H1 (cell line): ENCODE measurements at regions not wholly inside any gene's neighbourhood (a gene's known extent, or its start where the extent isn't known, plus 50 kb on each side); places are given as distances from the start of the nearest gene placed in this dataset.

Experiments
- CTCF ChIA-PET: fragments of 300-600 bp; sonication (Branson Sonifier 250); formaldehyde crosslinking; loops from one replicate; lab custom pipeline; 2021; ENCODE audit not compliant: partially characterized antibody; lab: Charles Lee
- POLR2A ChIA-PET: fragments of 300-600 bp; sonication (Branson Sonifier 250); formaldehyde crosslinking; loops from one replicate; lab custom pipeline; 2021; ENCODE audit warnings: inconsistent platforms; ENCODE audit not compliant: partially characterized antibody; lab: Charles Lee
- DNase-seq, 2 experiments: peaks; one replicate each; pipeline versions ENCODE4 v3.0.0 to v3.0.0-alpha.2; 2010 to 2022; ENCODE audit warnings: low spot score in 2 of 2, low read depth in 1 of 2, mixed read lengths in 1 of 2
- FAIRE-seq: peaks from 2 replicates; lab custom pipeline; 2011; peaks lifted over from hg19 to GRCh38; lab: Jason Lieb, UNC
- H2AFZ ChIP-seq: 2 replicates; pipeline ENCODE4 v1.8.1; 2012; ENCODE audit warnings: low read length, inconsistent platforms
- H2AK5ac ChIP-seq: 2 replicates; pipeline ENCODE4 v1.6.1; 2013; ENCODE audit warnings: low read depth, low read length
- H2BK120ac ChIP-seq: replicated peaks from 2 replicates; pipeline ENCODE3; 2013; ENCODE audit warnings: low read depth, low read length, inconsistent platforms
- H2BK12ac ChIP-seq: 2 replicates; pipeline ENCODE4 v1.6.1; 2013; ENCODE audit warnings: low read depth, low read length
- H2BK15ac ChIP-seq: 2 replicates; pipeline ENCODE4 v1.6.1; 2013; ENCODE audit warnings: low read length
- H2BK20ac ChIP-seq: 2 replicates; pipeline ENCODE4 v1.6.1; 2013; ENCODE audit warnings: low read length
- H2BK5ac ChIP-seq: 2 replicates; pipeline ENCODE4 v1.6.1; 2013; ENCODE audit warnings: low read depth, low read length
- H3K14ac ChIP-seq: 2 replicates; pipeline ENCODE4 v1.6.1; 2013; ENCODE audit warnings: inconsistent platforms; ENCODE audit not compliant: insufficient read length
- H3K18ac ChIP-seq: 2 replicates; pipeline ENCODE4 v1.6.1; 2013; ENCODE audit warnings: low read length; ENCODE audit errors: extremely low read depth
- H3K23ac ChIP-seq: 2 replicates; pipeline ENCODE4 v1.6.1; 2013; ENCODE audit warnings: inconsistent platforms; ENCODE audit not compliant: insufficient read length
- H3K23me2 ChIP-seq: 2 replicates; pipeline ENCODE4 v1.6.1; 2013; ENCODE audit warnings: low read depth, low read length
- H3K27ac ChIP-seq: 2 replicates; pipeline ENCODE4 v1.6.1; 2011; ENCODE audit warnings: low read depth, low read length, inconsistent platforms
- H3K27me3 ChIP-seq, 4 experiments: replicated peaks in 1 of 4; 1 replicate in 1 of 4; 2 replicates in 3 of 4; pipeline versions ENCODE4 v1.6.1 to v1.8.1; 2011 to 2013; ENCODE audit warnings: low read length in 3 of 4, mild to moderate bottlenecking in 3 of 4, inconsistent platforms in 2 of 4, mixed read lengths in 2 of 4, moderate library complexity in 1 of 4; ENCODE audit not compliant: control insufficient read depth in 3 of 4, insufficient read depth in 3 of 4; ENCODE audit errors: extremely low read depth in 1 of 4
- H3K36me3 ChIP-seq, 4 experiments: 2 replicates each; pipeline versions ENCODE4 v1.6.1 to v1.8.1; 2011 to 2013; ENCODE audit warnings: mild to moderate bottlenecking in 4 of 4, low read length in 3 of 4, moderate library complexity in 2 of 4, control low read depth in 1 of 4, inconsistent platforms in 1 of 4; ENCODE audit not compliant: insufficient read depth in 4 of 4, control insufficient read depth in 2 of 4
- H3K4ac ChIP-seq: replicated peaks from 2 replicates; pipeline ENCODE3; 2013; ENCODE audit warnings: low read length, low read depth, mixed read lengths, inconsistent platforms; ENCODE audit not compliant: insufficient read length
- H3K4me1 ChIP-seq, 4 experiments: replicated peaks in 1 of 4; 1 replicate in 1 of 4; 2 replicates in 3 of 4; pipeline versions ENCODE4 v1.6.1 to v1.8.1; 2011 to 2013; ENCODE audit warnings: low read length in 3 of 4, inconsistent platforms in 2 of 4, mixed read lengths in 1 of 4; ENCODE audit not compliant: insufficient read depth in 4 of 4, control insufficient read depth in 3 of 4
- H3K4me2 ChIP-seq, 2 experiments: 2 replicates each; pipeline versions ENCODE4 v1.6.1 to v1.8.1; 2011 to 2013; ENCODE audit warnings: low read depth in 2 of 2, low read length in 2 of 2, control low read depth in 1 of 2, inconsistent platforms in 1 of 2, mild to moderate bottlenecking in 1 of 2; ENCODE audit not compliant: insufficient read depth in 1 of 2
- H3K4me3 ChIP-seq, 4 experiments: fragments of 200-600, 300-600 bp in 1 of 4; sonication (generic), shearing (Covaris generic), sonication (Bioruptor Twin) in 1 of 4; 2 replicates each; pipeline versions ENCODE4 v1.5.1 to v1.8.1; 2011 to 2016; ENCODE audit warnings: low read length in 4 of 4, low read depth in 3 of 4, control low read depth in 2 of 4, inconsistent platforms in 2 of 4, mild to moderate bottlenecking in 2 of 4, mixed read lengths in 1 of 4, moderate library complexity in 1 of 4; ENCODE audit not compliant: insufficient read depth in 2 of 4; ENCODE audit errors: extremely low read depth in 1 of 4
- H3K56ac ChIP-seq: replicated peaks from 2 replicates; pipeline ENCODE3; 2013; ENCODE audit warnings: low read depth, mild to moderate bottlenecking, mixed read lengths, low read length, inconsistent platforms; ENCODE audit not compliant: insufficient read length
- H3K79me1 ChIP-seq: 2 replicates; pipeline ENCODE4 v1.6.1; 2013; ENCODE audit warnings: low read depth, low read length, control low read depth
- H3K79me2 ChIP-seq, 2 experiments: 2 replicates each; pipeline versions ENCODE4 v1.6.1 to v1.8.1; 2012 to 2013; ENCODE audit warnings: low read length in 2 of 2, mild to moderate bottlenecking in 2 of 2, inconsistent platforms in 1 of 2; ENCODE audit not compliant: insufficient read depth in 2 of 2, control insufficient read depth in 1 of 2
- H3K9ac ChIP-seq, 4 experiments: replicated peaks in 1 of 4; 1 replicate in 1 of 4; 2 replicates in 3 of 4; pipeline versions ENCODE4 v1.6.1 to v1.8.1; 2011 to 2013; ENCODE audit warnings: low read depth in 3 of 4, low read length in 3 of 4, control low read depth in 2 of 4, mild to moderate bottlenecking in 2 of 4, moderate library complexity in 2 of 4, inconsistent platforms in 1 of 4; ENCODE audit errors: extremely low read depth in 1 of 4
- H3K9me3 ChIP-seq, 2 experiments: 2 replicates each; pipeline versions ENCODE4 v1.6.1 to v1.8.1; 2012 to 2013; ENCODE audit warnings: mild to moderate bottlenecking in 2 of 2, moderate library complexity in 2 of 2, control low read depth in 1 of 2, inconsistent platforms in 1 of 2, low read depth in 1 of 2, low read length in 1 of 2, mixed read lengths in 1 of 2; ENCODE audit not compliant: insufficient read depth in 2 of 2
- H4K20me1 ChIP-seq, 2 experiments: replicated peaks in 1 of 2; 2 replicates each; pipeline versions ENCODE3 to v1.8.1; 2011 to 2013; ENCODE audit warnings: inconsistent platforms in 2 of 2, low read length in 2 of 2, mild to moderate bottlenecking in 1 of 2; ENCODE audit not compliant: insufficient read depth in 2 of 2, control insufficient read depth in 1 of 2
- H4K5ac ChIP-seq: 2 replicates; pipeline ENCODE4 v1.6.1; 2013; ENCODE audit warnings: low read length, low read depth, mixed read lengths, inconsistent platforms; ENCODE audit not compliant: insufficient read length
- H4K8ac ChIP-seq: 2 replicates; pipeline ENCODE4 v1.8.0; 2013; ENCODE audit warnings: mild to moderate bottlenecking, moderate library complexity, low read length, inconsistent platforms; ENCODE audit not compliant: insufficient read depth; ENCODE audit errors: extremely low read depth
- H4K91ac ChIP-seq: replicated peaks from 2 replicates; pipeline ENCODE3; 2013; ENCODE audit warnings: low read length, mixed read lengths, inconsistent platforms; ENCODE audit not compliant: insufficient read length
- EZH2 ChIP-seq: fragments of 200-600 bp; sonication (generic); IDR thresholded peaks from 2 replicates; pipeline ENCODE4 v1.7.1; 2012; ENCODE audit warnings: low read depth, mild to moderate bottlenecking, moderate library complexity, low read length, inconsistent platforms; ENCODE audit not compliant: severe bottlenecking
- GTF2F1 ChIP-seq: IDR thresholded peaks from 2 replicates; pipeline ENCODE4 v1.6.1; 2012; ENCODE audit warnings: low read depth, low read length, improper control_type of control experiment, borderline replicate concordance
- SIN3A ChIP-seq, 2 experiments: IDR thresholded peaks in 1 of 2; conservative IDR thresholded peaks in 1 of 2; 2 replicates each; pipeline ENCODE4 v1.6.1; 2011 to 2012; ENCODE audit warnings: low read length in 2 of 2, improper control_type of control experiment in 1 of 2, low read depth in 1 of 2, mild to moderate bottlenecking in 1 of 2
- SIRT6 ChIP-seq: IDR thresholded peaks from one replicate; pipeline ENCODE4 v1.7.1; 2012; ENCODE audit warnings: low read length, inconsistent platforms
- TBP ChIP-seq: IDR thresholded peaks from 2 replicates; pipeline ENCODE4 v1.6.1; 2011; ENCODE audit warnings: low read depth, low read length, improper control_type of control experiment
- WGBS, 2 experiments: shearing (Covaris generic) in 1 of 2; methylation state at CpG; one replicate each; pipeline versions ENCODE4 v1.1.6 to v1.1.7; 2013 to 2015; ENCODE audit warnings: low lambda C conversion rate in 2 of 2, mixed read lengths in 2 of 2, inconsistent platforms in 1 of 2, low coverage in 1 of 2, missing lambda C conversion rate in 1 of 2; ENCODE audit not compliant: insufficient replicate concordance in 2 of 2, insufficient coverage in 1 of 2, insufficient read length in 1 of 2; ENCODE audit errors: extremely low coverage in 1 of 2, missing lambda C conversion rate in 1 of 2; 5-methylcytosine and 5-hydroxymethylcytosine counted together

DNA sequence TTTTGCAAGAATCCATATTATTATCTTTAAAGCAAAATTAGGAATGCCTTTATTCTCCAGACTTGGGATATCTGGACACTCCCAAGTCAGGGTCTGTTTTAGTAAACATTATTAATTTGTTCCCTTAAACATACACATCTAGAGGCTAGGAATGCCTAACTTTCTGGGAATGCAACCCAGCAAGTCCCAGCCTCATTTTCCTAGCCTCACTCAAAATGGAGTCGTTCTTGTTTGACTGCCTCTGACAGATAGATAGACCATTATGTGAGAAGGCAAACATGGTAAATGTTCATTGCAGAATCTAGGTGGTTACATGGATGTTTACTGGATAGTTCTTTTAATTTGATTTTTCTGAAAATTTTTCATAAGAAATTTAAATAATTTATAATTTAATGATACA is 54.7 kb upstream of the FOXN2 start:
- CTCF ChIA-PET: no interaction called here
- no peak overlapping the region for H3K27ac ChIP-seq
- no peak overlapping the region for H3K23ac ChIP-seq
- H3K56ac ChIP-seq: no peak overlapping the region
- no peak overlapping the region for H2BK20ac ChIP-seq
- no peaks in the 10 kb centered on the region for H3K36me3 ChIP-seq
- no peak for TF ChIP-seq SIN3A (conservative IDR thresholded peaks at IDR 0.05 in 1 of 2, IDR thresholded peaks at IDR 0.05 in 1 of 2; ENCODE audit: low read depth in 1 of 2, low read length in 2 of 2)
- TF ChIP-seq EZH2: no peak
- no peak for TF ChIP-seq TBP
- no peak for TF ChIP-seq GTF2F1
- no peak for TF ChIP-seq SIRT6
- no peak overlapping the region for H2BK15ac ChIP-seq
- H4K91ac ChIP-seq: no peak overlapping the region
- no peak overlapping the region for H2BK12ac ChIP-seq
- H3K79me2 ChIP-seq: no peaks in the 10 kb centered on the region
- H3K18ac ChIP-seq: no peak overlapping the region
- no peak overlapping the region for H3K4me2 ChIP-seq
- H3K9me3 ChIP-seq: no peaks in the 10 kb centered on the region
- FAIRE-seq (no peak), DNase-seq (no peak)
- 78% methylated on average over 1 of the region's 1 CpG; no CpG with 5 or more reads in 1 of the 2 experiments for WGBS, 2 experiments
- H3K27me3 ChIP-seq: no peaks in the 10 kb centered on the region
- H2BK120ac ChIP-seq: no peak overlapping the region
- no peaks in the 10 kb centered on the region for H3K79me1 ChIP-seq
- no peak overlapping the region for H4K5ac ChIP-seq
- H4K20me1 ChIP-seq: no peaks in the 10 kb centered on the region
- no peak overlapping the region for H4K8ac ChIP-seq
- POLR2A ChIA-PET: no interaction called here
- H3K4me1 ChIP-seq: no peaks in the 10 kb centered on the region
- no peak overlapping the region for H2AFZ ChIP-seq
- no peak overlapping the region for H3K14ac ChIP-seq
- no peak overlapping the region for H3K4ac ChIP-seq
- no peak overlapping the region for H2AK5ac ChIP-seq
- H2BK5ac ChIP-seq: no peak overlapping the region
- H3K9ac ChIP-seq: no peak overlapping the region
- no peak overlapping the region for H3K4me3 ChIP-seq
- no peaks in the 10 kb centered on the region for H3K23me2 ChIP-seq
